Endothelial cell of umbilical vein (primary cell): ENCODE measurements at regions not wholly inside any gene's neighbourhood (a gene's known extent, or its start where the extent isn't known, plus 50 kb on each side); places are given as distances from the start of the nearest gene placed in this dataset.

Source experiments
- BruUV-seq: library from RNA; stranded (reverse); fragments of 400-500 nt; replicated peaks from 2 replicates; lab custom pipeline; 2021; lab: Mats Ljungman, UMichigan
- CTCF ChIA-PET: fragments of 300-600, 350-600 bp; sonication (Branson Sonifier 250); formaldehyde crosslinking; loops from one replicate; lab custom pipeline; 2021; ENCODE audit warnings: antibody characterized with exemption, inconsistent platforms; lab: Charles Lee
- POLR2A ChIA-PET: fragments of 300-600, 350-600 bp; sonication (Branson Sonifier 250); formaldehyde crosslinking; loops from one replicate; lab custom pipeline; 2021; ENCODE audit warnings: antibody characterized with exemption, inconsistent platforms; lab: Charles Lee
- DNase-seq: peaks from one replicate; pipeline ENCODE4 v3.0.0-alpha.2; 2011; ENCODE audit warnings: low read depth, low spot score
- FAIRE-seq: peaks from 2 replicates; lab custom pipeline; 2011; peaks lifted over from hg19 to GRCh38; lab: Jason Lieb, UNC
- H2AFZ ChIP-seq: 2 replicates; pipeline ENCODE4 v1.6.0; 2012; ENCODE audit warnings: low read depth, low read length, control low read depth, inconsistent platforms
- H3K27ac ChIP-seq: 2 replicates; pipeline ENCODE4 v1.5.1; 2011; ENCODE audit warnings: low read depth, mild to moderate bottlenecking, control low read depth, low read length, moderate library complexity; ENCODE audit not compliant: insufficient read depth
- H3K27me3 ChIP-seq, 2 experiments: 2 replicates each; pipeline versions ENCODE4 v1.6.0 to v1.6.1; 2011; ENCODE audit warnings: low read length in 2 of 2, mixed read lengths in 1 of 2; ENCODE audit not compliant: control insufficient read depth in 2 of 2, insufficient read depth in 2 of 2
- H3K36me3 ChIP-seq, 2 experiments: 2 replicates in 1 of 2; 3 replicates in 1 of 2; pipeline ENCODE4 v1.5.1; 2011; ENCODE audit warnings: low read length in 2 of 2, mild to moderate bottlenecking in 1 of 2, moderate library complexity in 1 of 2; ENCODE audit not compliant: control insufficient read depth in 2 of 2, insufficient read depth in 2 of 2; ENCODE audit errors: extremely low read depth in 1 of 2
- H3K4me1 ChIP-seq: 3 replicates; pipeline ENCODE4 v1.5.1; 2011; ENCODE audit warnings: mild to moderate bottlenecking, low read length; ENCODE audit not compliant: control insufficient read depth, insufficient read depth; ENCODE audit errors: extremely low read depth
- H3K4me2 ChIP-seq: 2 replicates; pipeline ENCODE4 v1.6.1; 2011; ENCODE audit warnings: low read length, control low read depth, mixed read lengths; ENCODE audit not compliant: insufficient read depth
- H3K4me3 ChIP-seq, 3 experiments: fragments of 200-600 bp in 1 of 3; sonication (generic), shearing (Covaris generic) in 1 of 3; replicated peaks in 1 of 3; 2 replicates each; pipeline ENCODE4 v1.5.1; 2011 to 2016; ENCODE audit warnings: control low read depth in 3 of 3, low read length in 3 of 3, mild to moderate bottlenecking in 2 of 3, inconsistent platforms in 1 of 3, low read depth in 1 of 3, moderate library complexity in 1 of 3; ENCODE audit not compliant: insufficient read depth in 1 of 3
- H3K79me2 ChIP-seq: 2 replicates; pipeline ENCODE4 v1.6.0; 2012; ENCODE audit warnings: low read length, inconsistent platforms; ENCODE audit not compliant: control insufficient read depth, insufficient read depth
- H3K9ac ChIP-seq: replicated peaks from 2 replicates; pipeline ENCODE3; 2011; ENCODE audit warnings: low read length, control low read depth; ENCODE audit not compliant: insufficient read depth; ENCODE audit errors: extremely low read depth
- H3K9me1 ChIP-seq: replicated peaks from 3 replicates; pipeline ENCODE4 v1.6.0; 2011; ENCODE audit warnings: mild to moderate bottlenecking, low read length; ENCODE audit not compliant: control insufficient read depth, insufficient read depth; ENCODE audit errors: extremely low read depth
- H3K9me3 ChIP-seq: replicated peaks from 2 replicates; pipeline ENCODE4 v1.5.1; 2012; ENCODE audit warnings: low read length, inconsistent platforms; ENCODE audit not compliant: control insufficient read depth, insufficient read depth
- H4K20me1 ChIP-seq: replicated peaks from 2 replicates; pipeline ENCODE3; 2011; ENCODE audit warnings: mild to moderate bottlenecking, low read length; ENCODE audit not compliant: control insufficient read depth, insufficient read depth; ENCODE audit errors: extremely low read depth
- CTCF ChIP-seq, 2 donors: IDR thresholded peaks; 1 replicate in 1 of 2; 2 replicates in 1 of 2; pipeline ENCODE4 v1.5.1; 2011; ENCODE audit warnings: low read length in 2 of 2, mild to moderate bottlenecking in 2 of 2, moderate library complexity in 2 of 2, control low read depth in 1 of 2, inconsistent platforms in 1 of 2, low read depth in 1 of 2; ENCODE audit not compliant: insufficient read depth in 1 of 2; ENCODE audit errors: extremely low read depth in 1 of 2
- EZH2 ChIP-seq: IDR thresholded peaks from 2 replicates; pipeline ENCODE4 v1.6.1; 2012; ENCODE audit warnings: borderline replicate concordance, low read depth, mild to moderate bottlenecking, moderate library complexity, low read length, inconsistent platforms; ENCODE audit not compliant: severe bottlenecking
- FOS ChIP-seq: IDR thresholded peaks from 2 replicates; pipeline ENCODE4 v1.6.1; 2011; ENCODE audit warnings: mild to moderate bottlenecking, low read length, moderate library complexity, borderline replicate concordance; ENCODE audit not compliant: insufficient read depth
- GATA2 ChIP-seq: IDR thresholded peaks from 2 replicates; pipeline ENCODE4 v1.7.0; 2011; ENCODE audit warnings: low read depth, mild to moderate bottlenecking, moderate library complexity, mixed read lengths, low read length; ENCODE audit not compliant: insufficient read length, insufficient read depth
- JUN ChIP-seq: IDR thresholded peaks from 2 replicates; pipeline ENCODE4 v1.6.1; 2011; ENCODE audit warnings: borderline replicate concordance, low read depth; ENCODE audit not compliant: insufficient read length, insufficient read depth
- MAX ChIP-seq: IDR thresholded peaks from 2 replicates; pipeline ENCODE4 v1.6.1; 2011; ENCODE audit not compliant: insufficient read depth, insufficient read length
- MYC ChIP-seq: IDR thresholded peaks from one replicate; pipeline ENCODE4 v1.6.1; 2011; ENCODE audit warnings: mild to moderate bottlenecking, low read depth, low read length
- POLR2A ChIP-seq: IDR thresholded peaks from 2 replicates; pipeline ENCODE4 v1.6.1; 2012; ENCODE audit warnings: low read depth, mild to moderate bottlenecking, control low read depth, low read length
- POLR2AphosphoS5 ChIP-seq: IDR thresholded peaks from 2 replicates; pipeline ENCODE4 v1.6.1; 2012; ENCODE audit warnings: low read depth, mild to moderate bottlenecking, control low read depth, low read length, moderate library complexity; ENCODE audit not compliant: insufficient read depth
- dilution Hi-C: fragments of 300-500 bp; cut with MboI; formaldehyde crosslinking; loops from one replicate; pipeline ENCODE4 v1.15.0; 2019; ENCODE audit warnings: low sequenced_read_pairs; ENCODE audit not compliant: extremely low pct_ligation_motif_present
- intact Hi-C: fragments of 100-400 bp; cut with micrococcal nuclease; formaldehyde crosslinking; loops from one replicate; pipeline ENCODE4 v1.10.0; 2022

GRCh38 chr5:120043431-120043830 is 414.1 kb downstream of the FAM170A start:
- no peak overlapping the region for H3K27ac ChIP-seq
- H2AFZ ChIP-seq = no peak overlapping the region
- intact Hi-C loops = no loop called here
- H3K36me3 ChIP-seq = no peaks in the 10 kb centered on the region
- POLR2A ChIA-PET = no interaction called here
- no peak for FAIRE-seq
- DNase-seq = no peak
- H3K4me3 ChIP-seq = no peak overlapping the region
- H3K9me1 ChIP-seq = no peaks in the 10 kb centered on the region
- H4K20me1 ChIP-seq = no peaks in the 10 kb centered on the region
- H3K9ac ChIP-seq = no peak overlapping the region
- BruUV-seq = no TSS peak
- H3K4me1 ChIP-seq = no peaks in the 10 kb centered on the region
- TF ChIP-seq GATA2 (no peak), JUN (no peak), FOS (no peak), POLR2AphosphoS5 (no peak), POLR2A (no peak), MYC (no peak), MAX (no peak), CTCF (IDR thresholded peaks at IDR 0.05; ENCODE audit: extremely low read depth in 1 of 2, insufficient read depth in 1 of 2, low read depth in 1 of 2, low read length in 2 of 2) (no peak), EZH2 (no peak)
- no peak overlapping the region for H3K4me2 ChIP-seq
- no peaks in the 10 kb centered on the region for H3K9me3 ChIP-seq
- dilution Hi-C loops = no loop called here
- no peaks in the 10 kb centered on the region for H3K27me3 ChIP-seq
- CTCF ChIA-PET = interaction anchor here (0.6 to 1.5 kb wide), 2 partner anchors 573 to 1826 kb away, joined by 3 to 5 read pairs; no protein-coding TSS in a partner anchor
- H3K79me2 ChIP-seq = no peaks in the 10 kb centered on the region
